Endodermal cell (in vitro differentiated cells): ENCODE measurements at regions not wholly inside any gene's neighbourhood (a gene's known extent, or its start where the extent isn't known, plus 50 kb on each side); places are given as distances from the start of the nearest gene placed in this dataset.
A peak's percentile ranks its signal among the peaks of the same experiment; 100 is the strongest.

ENCODE experiments used
- DNase-seq: peaks from one replicate; pipeline ENCODE4 v3.0.0-alpha.2; 2017
- H3K27ac ChIP-seq: 2 replicates; pipeline ENCODE4 v1.5.1; 2013; ENCODE audit warnings: mild to moderate bottlenecking, low read depth, low read length, moderate library complexity
- H3K27me3 ChIP-seq: 2 replicates; pipeline ENCODE4 v1.6.1; 2013; ENCODE audit warnings: mild to moderate bottlenecking, low read length, moderate library complexity; ENCODE audit not compliant: insufficient read depth, control insufficient read depth, poor library complexity, severe bottlenecking
- H3K36me3 ChIP-seq: 2 replicates; pipeline ENCODE4 v1.7.0; 2013; ENCODE audit warnings: mild to moderate bottlenecking, low read length, moderate library complexity; ENCODE audit not compliant: control insufficient read depth, insufficient read depth
- H3K4me1 ChIP-seq: one replicate; pipeline ENCODE4 v1.7.0; 2013; ENCODE audit warnings: low read length; ENCODE audit not compliant: control insufficient read depth, insufficient read depth
- H3K4me3 ChIP-seq: 2 replicates; pipeline ENCODE4 v1.5.1; 2013; ENCODE audit warnings: mild to moderate bottlenecking, low read length, moderate library complexity
- H3K9ac ChIP-seq: 2 replicates; pipeline ENCODE4 v1.6.1; 2013; ENCODE audit warnings: mild to moderate bottlenecking, low read length, moderate library complexity; ENCODE audit not compliant: poor library complexity, severe bottlenecking; ENCODE audit errors: extremely low read depth
- H3K9me3 ChIP-seq: 2 replicates; pipeline ENCODE4 v1.6.1; 2013; ENCODE audit warnings: mild to moderate bottlenecking, low read length, moderate library complexity; ENCODE audit not compliant: control insufficient read depth
- H3K27ac Mint-ChIP-seq: 2 replicates; pipeline ENCODE4 v1.8.0; 2020; ENCODE audit warnings: mixed read lengths
- H3K27me3 Mint-ChIP-seq: 2 replicates; pipeline ENCODE4 v1.8.0; 2021; ENCODE audit warnings: mild to moderate bottlenecking, mixed read lengths; ENCODE audit not compliant: insufficient read depth
- H3K36me3 Mint-ChIP-seq: 2 replicates; pipeline ENCODE4 v1.8.0; 2020; ENCODE audit warnings: low read depth, mixed read lengths
- H3K4me1 Mint-ChIP-seq: 2 replicates; pipeline ENCODE4 v1.8.0; 2020; ENCODE audit warnings: mixed read lengths
- H3K4me3 Mint-ChIP-seq: 2 replicates; pipeline ENCODE4 v1.8.0; 2020; ENCODE audit warnings: mild to moderate bottlenecking, moderate library complexity, mixed read lengths
- H3K9me3 Mint-ChIP-seq: 2 replicates; pipeline ENCODE4 v1.8.0; 2020; ENCODE audit warnings: mild to moderate bottlenecking, mixed read lengths
- CTCF ChIP-seq: fragments of 200-600 bp; sonication (generic); conservative IDR thresholded peaks from 2 replicates; pipeline ENCODE4 v1.5.0; 2021; ENCODE audit warnings: antibody characterized with exemption, mild to moderate bottlenecking
- WGBS, 2 experiments: methylation state at CpG; one replicate each; pipeline versions ENCODE4 v1.1.5 to v1.1.7; 2013; ENCODE audit warnings: missing lambda C conversion rate in 2 of 2, mixed read lengths in 1 of 2; ENCODE audit not compliant: insufficient coverage in 1 of 2, insufficient read length in 1 of 2; 5-methylcytosine and 5-hydroxymethylcytosine counted together

DNA sequence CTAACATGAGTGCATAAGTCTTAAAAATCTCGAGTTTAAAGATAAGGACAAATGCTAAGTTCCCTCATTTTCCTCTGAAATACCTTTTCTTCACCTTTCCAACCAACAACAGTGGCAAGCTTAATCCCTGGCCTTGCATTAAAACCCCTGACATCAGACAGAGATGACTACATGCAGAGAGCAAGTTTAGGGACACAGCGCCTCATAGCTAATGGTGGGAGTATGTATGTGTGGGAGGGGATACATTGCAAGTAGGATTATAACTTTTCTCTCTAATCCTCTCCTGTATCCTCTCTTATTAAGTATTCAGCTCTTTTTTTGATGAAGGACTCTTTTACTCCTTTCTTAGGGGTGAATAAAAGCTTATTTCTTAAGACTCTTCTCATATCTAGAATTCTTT is 547.1 kb downstream of the CCER1 start:
- H3K4me1 Mint-ChIP-seq: peaks cover 4% of the 10 kb centered on the region
- no peaks in the 10 kb centered on the region for H3K27me3 Mint-ChIP-seq
- Histone ChIP-seq H3K9me3 (no peaks in the 10 kb centered on the region), H3K36me3 (no peaks in the 10 kb centered on the region), H3K27ac (no peak overlapping the region), H3K4me3 (no peak overlapping the region), H3K9ac (no peak overlapping the region), H3K4me1 (no peaks in the 10 kb centered on the region), H3K27me3 (no peaks in the 10 kb centered on the region)
- peak; percentile 19 for TF ChIP-seq CTCF
- no peak overlapping the region for H3K27ac Mint-ChIP-seq
- H3K36me3 Mint-ChIP-seq: no peaks in the 10 kb centered on the region
- no peak overlapping the region for H3K4me3 Mint-ChIP-seq
- no peak for DNase-seq
- 50 to 68% methylated on average over 1 of the region's 2 CpGs for WGBS, 2 experiments
- H3K9me3 Mint-ChIP-seq: peaks cover 12% of the 10 kb centered on the region

DNA sequence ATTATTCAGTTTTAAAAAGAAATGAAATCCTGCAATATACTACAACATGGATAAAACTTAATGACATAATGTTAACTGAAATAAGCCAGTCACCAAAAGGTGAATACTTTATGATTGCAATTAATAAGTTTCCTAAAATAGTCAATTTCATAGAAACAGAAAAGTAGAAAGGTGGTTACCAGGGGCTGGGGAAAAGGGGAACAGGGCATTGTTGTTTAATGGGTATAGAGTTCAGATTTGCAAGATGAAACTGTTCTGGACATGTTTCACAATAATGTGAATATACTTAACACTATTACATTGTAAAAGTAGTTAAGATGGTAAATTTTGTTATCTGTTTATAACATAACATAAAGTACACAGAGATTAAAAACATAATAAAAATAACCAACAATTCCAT is 550.9 kb downstream of the CCER1 start:
- H3K4me1 Mint-ChIP-seq: peaks cover 4% of the 10 kb centered on the region
- H3K36me3 ChIP-seq: no peaks in the 10 kb centered on the region

GRCh38 chr12:90401185-90401584 is 553.8 kb downstream of the CCER1 start:
- H3K36me3 ChIP-seq: no peaks in the 10 kb centered on the region
- Mint-ChIP-seq H3K27me3 (no peaks in the 10 kb centered on the region), H3K4me1 (no peaks in the 10 kb centered on the region), H3K9me3 (peaks cover 4% of the 10 kb centered on the region), H3K4me3 (no peak overlapping the region), H3K36me3 (no peaks in the 10 kb centered on the region), H3K27ac (no peak overlapping the region)
- no peaks in the 10 kb centered on the region for H3K27me3 ChIP-seq
- 98% methylated on average over 2 of the region's 2 CpGs; no CpG with 5 or more reads in 1 of the 2 experiments for WGBS, 2 experiments
- no peak overlapping the region for H3K9ac ChIP-seq
- H3K27ac ChIP-seq: no peak overlapping the region
- no peak overlapping the region for H3K4me3 ChIP-seq
- no peak for DNase-seq
- TF ChIP-seq CTCF: no peak
- no peaks in the 10 kb centered on the region for H3K4me1 ChIP-seq
- peaks cover 10% of the 10 kb centered on the region for H3K9me3 ChIP-seq

More for the DNA sequence above, 550.9 kb downstream of the CCER1 start:
- no peak for TF ChIP-seq CTCF
- H3K9me3 Mint-ChIP-seq: no peaks in the 10 kb centered on the region
- Histone ChIP-seq H3K4me3 (no peak overlapping the region), H3K27ac (no peak overlapping the region), H3K9me3 (no peaks in the 10 kb centered on the region), H3K9ac (no peak overlapping the region), H3K27me3 (no peaks in the 10 kb centered on the region), H3K4me1 (no peaks in the 10 kb centered on the region)
- H3K4me3 Mint-ChIP-seq: no peak overlapping the region
- H3K27ac Mint-ChIP-seq: no peak overlapping the region
- no peaks in the 10 kb centered on the region for H3K27me3 Mint-ChIP-seq
- no peaks in the 10 kb centered on the region for H3K36me3 Mint-ChIP-seq
- DNase-seq: no peak
